ENCODE measurements at regions not wholly inside any gene's neighbourhood (a gene's known extent, or its start where the extent isn't known, plus 50 kb on each side); places are given as distances from the start of the nearest gene placed in this dataset.

DNA sequence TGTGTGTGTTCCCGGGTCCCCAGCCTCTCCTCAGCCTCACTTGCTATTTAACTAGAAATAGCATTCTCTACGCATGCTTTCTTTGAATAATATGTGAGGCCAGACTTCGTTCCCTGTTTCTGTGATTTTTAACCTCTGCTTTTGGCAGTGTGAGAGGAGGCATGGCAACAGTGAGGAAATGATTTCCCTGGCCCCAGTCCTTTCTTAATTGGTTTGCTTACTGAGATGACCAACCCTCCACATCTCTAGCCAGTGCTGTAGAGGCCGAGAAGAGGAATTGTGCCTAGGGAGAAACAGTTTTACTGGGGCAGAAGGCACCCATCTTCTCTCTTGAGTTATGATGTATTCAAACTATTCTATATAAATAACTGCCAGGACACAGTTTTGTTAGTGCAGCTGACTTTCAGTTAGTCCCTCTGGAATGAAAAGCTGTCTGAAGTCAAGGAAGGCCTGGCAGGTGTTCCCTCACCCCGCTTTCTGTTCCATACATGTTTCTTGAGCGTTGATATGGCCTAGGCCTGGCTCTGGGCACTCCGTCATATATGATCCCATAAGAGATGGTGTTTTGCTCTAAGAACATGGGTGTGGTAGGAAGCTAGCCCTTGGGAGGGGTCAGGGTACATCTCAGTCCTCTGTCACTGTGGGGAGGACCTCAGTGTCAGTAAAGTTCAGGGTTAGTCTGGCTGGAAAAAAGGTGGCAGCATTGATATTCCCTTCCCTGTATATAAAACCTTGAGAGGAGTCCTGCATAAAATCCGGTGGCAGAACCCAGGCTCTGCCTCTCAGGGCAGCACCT lies 73.7 kb upstream of the NPAS1 start:
- Histone ChIP-seq H3K4me1 (ENCODE audit: insufficient read depth, low read length, poor library complexity, severe bottlenecking) (peaks cover 10% of the 10 kb centered on the region), H3K4me3 (ENCODE audit: low read length, poor library complexity, severe bottlenecking) (no peak overlapping the region), H3K27me3 (ENCODE audit: insufficient read depth, low read length, poor library complexity, severe bottlenecking) (no peaks in the 10 kb centered on the region), H3K9ac (ENCODE audit: low read depth, low read length, poor library complexity, severe bottlenecking) (no peak overlapping the region), H2AFZ (ENCODE audit: low read length) (no peak overlapping the region), H3K4me2 (ENCODE audit: low read depth, low read length, poor library complexity, severe bottlenecking) (no peak overlapping the region), H3F3A (ENCODE audit: low read depth) (no peaks in the 10 kb centered on the region), H4K20me1 (ENCODE audit: insufficient read depth, low read length, poor library complexity, severe bottlenecking) (peaks cover 12% of the 10 kb centered on the region), H3K36me3 (ENCODE audit: insufficient read depth, low read length) (peaks cover 44% of the 10 kb centered on the region; the same call in 1 of the 2 replicates), H3K9me3 (ENCODE audit: insufficient read depth, low read depth, low read length) (no peaks in the 10 kb centered on the region), H3K9me2 (replicated peaks; ENCODE audit: low read depth, low read length) (no peaks in the 10 kb centered on the region), H3K79me2 (ENCODE audit: insufficient read depth, low read length) (peaks cover 58% of the 10 kb centered on the region; the same call in 1 of the 2 replicates)
- no peak for TF ChIP-seq EZH2phosphoT487 (IDR thresholded peaks at IDR 0.05; ENCODE audit: borderline replicate concordance)
- TF ChIP-seq, protein P1, sequence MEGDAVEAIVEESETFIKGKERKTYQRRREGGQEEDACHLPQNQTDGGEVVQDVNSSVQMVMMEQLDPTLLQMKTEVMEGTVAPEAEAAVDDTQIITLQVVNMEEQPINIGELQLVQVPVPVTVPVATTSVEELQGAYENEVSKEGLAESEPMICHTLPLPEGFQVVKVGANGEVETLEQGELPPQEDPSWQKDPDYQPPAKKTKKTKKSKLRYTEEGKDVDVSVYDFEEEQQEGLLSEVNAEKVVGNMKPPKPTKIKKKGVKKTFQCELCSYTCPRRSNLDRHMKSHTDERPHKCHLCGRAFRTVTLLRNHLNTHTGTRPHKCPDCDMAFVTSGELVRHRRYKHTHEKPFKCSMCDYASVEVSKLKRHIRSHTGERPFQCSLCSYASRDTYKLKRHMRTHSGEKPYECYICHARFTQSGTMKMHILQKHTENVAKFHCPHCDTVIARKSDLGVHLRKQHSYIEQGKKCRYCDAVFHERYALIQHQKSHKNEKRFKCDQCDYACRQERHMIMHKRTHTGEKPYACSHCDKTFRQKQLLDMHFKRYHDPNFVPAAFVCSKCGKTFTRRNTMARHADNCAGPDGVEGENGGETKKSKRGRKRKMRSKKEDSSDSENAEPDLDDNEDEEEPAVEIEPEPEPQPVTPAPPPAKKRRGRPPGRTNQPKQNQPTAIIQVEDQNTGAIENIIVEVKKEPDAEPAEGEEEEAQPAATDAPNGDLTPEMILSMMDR (conservative IDR thresholded peaks at IDR 0.05; ENCODE audit: low read length): no peak

DNA sequence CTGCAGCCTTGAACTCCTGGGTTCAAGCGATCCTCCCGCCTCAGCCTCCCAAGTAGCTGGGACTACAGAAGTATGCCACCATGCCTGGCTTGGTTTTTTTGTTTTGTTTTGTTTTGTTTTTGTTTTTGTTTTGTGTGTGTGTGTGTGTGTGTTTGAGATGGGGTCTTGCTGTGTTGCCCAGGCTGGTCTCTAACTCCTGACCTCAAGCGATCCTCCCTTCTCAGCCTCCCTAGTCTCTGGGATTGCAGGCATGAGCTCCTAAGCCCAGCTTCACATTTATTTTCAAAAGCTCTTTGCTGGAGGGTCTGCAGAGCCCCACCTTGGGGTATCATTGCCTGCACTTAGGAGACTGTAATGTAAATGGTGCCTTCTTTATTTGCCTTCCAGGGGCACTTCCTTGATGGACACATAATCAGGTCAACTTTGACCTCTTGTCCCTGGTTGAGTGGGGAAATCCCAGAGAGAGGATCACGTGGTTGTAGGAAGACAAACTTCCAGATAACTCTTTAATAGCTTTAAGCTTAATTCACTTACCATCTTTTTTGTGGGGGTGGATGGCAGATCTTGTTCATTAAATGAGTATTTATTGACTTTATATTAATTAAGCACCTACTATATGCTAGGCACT lies 72.9 kb upstream of the NPAS1 start:
- H3K79me2 ChIP-seq (ENCODE audit: insufficient read depth, low read length): peaks cover 66% of the 10 kb centered on the region; the same call in 1 of the 2 replicates
- peaks cover 10% of the 10 kb centered on the region for H3K4me1 ChIP-seq (ENCODE audit: insufficient read depth, low read length, poor library complexity, severe bottlenecking)
- H3K9ac ChIP-seq (ENCODE audit: low read depth, low read length, poor library complexity, severe bottlenecking): no peak overlapping the region
- H4K20me1 ChIP-seq (ENCODE audit: insufficient read depth, low read length, poor library complexity, severe bottlenecking): peaks cover 13% of the 10 kb centered on the region
- H3F3A ChIP-seq (ENCODE audit: low read depth): no peaks in the 10 kb centered on the region
- no peak overlapping the region for H3K4me3 ChIP-seq (ENCODE audit: low read length, poor library complexity, severe bottlenecking)
- no peak overlapping the region for H2AFZ ChIP-seq (ENCODE audit: low read length)
- no peaks in the 10 kb centered on the region for H3K27me3 ChIP-seq (ENCODE audit: insufficient read depth, low read length, poor library complexity, severe bottlenecking)
- no peak overlapping the region for H3K4me2 ChIP-seq (ENCODE audit: low read depth, low read length, poor library complexity, severe bottlenecking)
- TF ChIP-seq, protein P1 (conservative IDR thresholded peaks at IDR 0.05; ENCODE audit: low read length): no peak
- no peak for TF ChIP-seq EZH2phosphoT487 (IDR thresholded peaks at IDR 0.05; ENCODE audit: borderline replicate concordance)
- H3K36me3 ChIP-seq (ENCODE audit: insufficient read depth, low read length): peaks cover 39% of the 10 kb centered on the region; the same call in 1 of the 2 replicates
- H3K9me3 ChIP-seq (ENCODE audit: insufficient read depth, low read depth, low read length): no peaks in the 10 kb centered on the region
- H3K9me2 ChIP-seq (replicated peaks; ENCODE audit: low read depth, low read length): no peaks in the 10 kb centered on the region

DNA sequence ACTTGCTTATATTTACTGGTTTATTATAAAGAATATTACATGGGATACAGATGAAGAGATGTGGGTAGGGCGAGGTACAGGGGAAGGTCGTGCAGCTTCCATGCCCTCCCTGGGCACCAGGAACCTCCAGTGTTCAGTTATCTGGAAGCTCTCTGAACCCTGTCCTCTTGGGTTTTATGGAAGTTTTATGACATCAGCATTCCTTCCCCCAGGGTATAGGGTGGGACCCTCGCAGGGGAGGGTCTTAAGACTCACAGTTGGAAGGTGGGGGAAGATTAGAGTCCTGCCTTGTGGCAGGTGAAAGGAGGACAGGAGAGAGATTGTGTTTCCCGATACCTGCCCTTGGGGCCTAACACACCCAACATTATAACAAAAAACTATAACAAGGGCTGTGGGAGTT lies 71.8 kb upstream of the NPAS1 start:
- H3K9me2 ChIP-seq (replicated peaks; ENCODE audit: low read depth, low read length): no peaks in the 10 kb centered on the region
- no peaks in the 10 kb centered on the region for H3K27me3 ChIP-seq (ENCODE audit: insufficient read depth, low read length, poor library complexity, severe bottlenecking)
- H3F3A ChIP-seq (ENCODE audit: low read depth): no peaks in the 10 kb centered on the region
- TF ChIP-seq, protein P1 (conservative IDR thresholded peaks at IDR 0.05; ENCODE audit: low read length): no peak
- no peak overlapping the region for H3K9ac ChIP-seq (ENCODE audit: low read depth, low read length, poor library complexity, severe bottlenecking)
- H4K20me1 ChIP-seq (ENCODE audit: insufficient read depth, low read length, poor library complexity, severe bottlenecking): peaks cover 13% of the 10 kb centered on the region
- H3K4me3 ChIP-seq (ENCODE audit: low read length, poor library complexity, severe bottlenecking): no peak overlapping the region
- no peak overlapping the region for H3K4me2 ChIP-seq (ENCODE audit: low read depth, low read length, poor library complexity, severe bottlenecking)
- H2AFZ ChIP-seq (ENCODE audit: low read length): no peak overlapping the region
- H3K79me2 ChIP-seq (ENCODE audit: insufficient read depth, low read length): peaks cover 74% of the 10 kb centered on the region; the same call in 1 of the 2 replicates
- H3K36me3 ChIP-seq (ENCODE audit: insufficient read depth, low read length): peaks cover 41% of the 10 kb centered on the region; the same call in 1 of the 2 replicates
- peaks cover 10% of the 10 kb centered on the region for H3K4me1 ChIP-seq (ENCODE audit: insufficient read depth, low read length, poor library complexity, severe bottlenecking)
- H3K9me3 ChIP-seq (ENCODE audit: insufficient read depth, low read depth, low read length): no peaks in the 10 kb centered on the region
